ENCODE measurements at regions not wholly inside any gene's neighbourhood (a gene's known extent, or its start where the extent isn't known, plus 50 kb on each side); places are given as distances from the start of the nearest gene placed in this dataset.

- Histone ChIP-seq H3K9me3 (ENCODE audit: low read length) (peaks cover 26% of the 10 kb centered on the region), H2AFZ (ENCODE audit: low read length) (no peak overlapping the region), H3K27ac (ENCODE audit: low read length) (no peak overlapping the region), H3K9me2 (replicated peaks; ENCODE audit: insufficient read depth, low read length) (no peaks in the 10 kb centered on the region), H3K79me2 (ENCODE audit: low read length) (no peaks in the 10 kb centered on the region), H4K20me1 (ENCODE audit: insufficient read depth, low read depth, low read length) (no peaks in the 10 kb centered on the region), H3K36me3 (ENCODE audit: insufficient read depth, low read length) (no peaks in the 10 kb centered on the region), H3K4me3 (ENCODE audit: low read length) (no peak overlapping the region), H3K9ac (ENCODE audit: low read length) (no peak overlapping the region), H3K27me3 (ENCODE audit: low read length) (no peaks in the 10 kb centered on the region), H3K4me2 (ENCODE audit: low read depth, low read length, poor library complexity, severe bottlenecking) (no peak overlapping the region), H3K4me1 (ENCODE audit: low read length) (no peaks in the 10 kb centered on the region)
- no peak for DNase-seq
These were observed 1505.8 kb upstream of the SLC39A10 start for GRCh38 chr2:194151231-194151630.

- no peak overlapping the region for H3K27ac ChIP-seq (ENCODE audit: low read length)
- H3K9me2 ChIP-seq (replicated peaks; ENCODE audit: insufficient read depth, low read length) = no peaks in the 10 kb centered on the region
- no peaks in the 10 kb centered on the region for H3K36me3 ChIP-seq (ENCODE audit: insufficient read depth, low read length)
- H2AFZ ChIP-seq (ENCODE audit: low read length) = no peak overlapping the region
- no peaks in the 10 kb centered on the region for H3K9me3 ChIP-seq (ENCODE audit: low read length)
- no peak overlapping the region for H3K9ac ChIP-seq (ENCODE audit: low read length)
- no peaks in the 10 kb centered on the region for H3K4me1 ChIP-seq (ENCODE audit: low read length)
- no peaks in the 10 kb centered on the region for H3K27me3 ChIP-seq (ENCODE audit: low read length)
- no peaks in the 10 kb centered on the region for H4K20me1 ChIP-seq (ENCODE audit: insufficient read depth, low read depth, low read length)
- no peak overlapping the region for H3K4me2 ChIP-seq (ENCODE audit: low read depth, low read length, poor library complexity, severe bottlenecking)
- no peak for DNase-seq
- no peak overlapping the region for H3K4me3 ChIP-seq (ENCODE audit: low read length)
- H3K79me2 ChIP-seq (ENCODE audit: low read length) = no peaks in the 10 kb centered on the region
These were observed 1521.6 kb upstream of the SLC39A10 start for GRCh38 chr2:194135463-194135862.

- DNase-seq = no peak
- no peaks in the 10 kb centered on the region for H3K36me3 ChIP-seq (ENCODE audit: insufficient read depth, low read length)
- H3K4me3 ChIP-seq (ENCODE audit: low read length) = no peak overlapping the region
- peaks cover 18% of the 10 kb centered on the region for H3K9me3 ChIP-seq (ENCODE audit: low read length)
- H4K20me1 ChIP-seq (ENCODE audit: insufficient read depth, low read depth, low read length) = no peaks in the 10 kb centered on the region
- no peaks in the 10 kb centered on the region for H3K79me2 ChIP-seq (ENCODE audit: low read length)
- H3K9me2 ChIP-seq (replicated peaks; ENCODE audit: insufficient read depth, low read length) = no peaks in the 10 kb centered on the region
- H2AFZ ChIP-seq (ENCODE audit: low read length) = no peak overlapping the region
- H3K9ac ChIP-seq (ENCODE audit: low read length) = no peak overlapping the region
- no peak overlapping the region for H3K27ac ChIP-seq (ENCODE audit: low read length)
- no peaks in the 10 kb centered on the region for H3K4me1 ChIP-seq (ENCODE audit: low read length)
- H3K27me3 ChIP-seq (ENCODE audit: low read length) = no peaks in the 10 kb centered on the region
- H3K4me2 ChIP-seq (ENCODE audit: low read depth, low read length, poor library complexity, severe bottlenecking) = no peak overlapping the region
These were observed 1528.2 kb upstream of the SLC39A10 start for GRCh38 chr2:194128810-194129209.

- Histone ChIP-seq H3K9ac (ENCODE audit: low read length) (no peak overlapping the region), H3K4me2 (ENCODE audit: low read depth, low read length, poor library complexity, severe bottlenecking) (no peak overlapping the region), H3K36me3 (ENCODE audit: insufficient read depth, low read length) (no peaks in the 10 kb centered on the region), H3K9me2 (replicated peaks; ENCODE audit: insufficient read depth, low read length) (no peaks in the 10 kb centered on the region), H3K4me3 (ENCODE audit: low read length) (no peak overlapping the region), H3K27ac (ENCODE audit: low read length) (no peak overlapping the region), H3K79me2 (ENCODE audit: low read length) (no peaks in the 10 kb centered on the region), H3K9me3 (ENCODE audit: low read length) (peaks cover 23% of the 10 kb centered on the region), H2AFZ (ENCODE audit: low read length) (no peak overlapping the region), H4K20me1 (ENCODE audit: insufficient read depth, low read depth, low read length) (no peaks in the 10 kb centered on the region), H3K27me3 (ENCODE audit: low read length) (no peaks in the 10 kb centered on the region), H3K4me1 (ENCODE audit: low read length) (no peaks in the 10 kb centered on the region)
- DNase-seq = no peak
These were observed 1530.6 kb upstream of the SLC39A10 start for GRCh38 chr2:194126418-194126817.

- Histone ChIP-seq H3K9ac (ENCODE audit: low read length) (no peak overlapping the region), H3K9me3 (ENCODE audit: low read length) (peaks cover 28% of the 10 kb centered on the region), H3K27me3 (ENCODE audit: low read length) (no peaks in the 10 kb centered on the region), H3K4me2 (ENCODE audit: low read depth, low read length, poor library complexity, severe bottlenecking) (no peak overlapping the region), H3K9me2 (replicated peaks; ENCODE audit: insufficient read depth, low read length) (no peaks in the 10 kb centered on the region), H3K79me2 (ENCODE audit: low read length) (no peaks in the 10 kb centered on the region), H3K27ac (ENCODE audit: low read length) (no peak overlapping the region), H3K4me1 (ENCODE audit: low read length) (no peaks in the 10 kb centered on the region), H2AFZ (ENCODE audit: low read length) (no peak overlapping the region), H3K36me3 (ENCODE audit: insufficient read depth, low read length) (no peaks in the 10 kb centered on the region), H3K4me3 (ENCODE audit: low read length) (no peak overlapping the region), H4K20me1 (ENCODE audit: insufficient read depth, low read depth, low read length) (no peaks in the 10 kb centered on the region)
- no peak for DNase-seq
These were observed 1540.2 kb upstream of the SLC39A10 start for GRCh38 chr2:194116861-194117260.

- no peaks in the 10 kb centered on the region for H4K20me1 ChIP-seq (ENCODE audit: insufficient read depth, low read depth, low read length)
- H3K36me3 ChIP-seq (ENCODE audit: insufficient read depth, low read length) = no peaks in the 10 kb centered on the region
- no peak for DNase-seq
- 0 out of 2 replicates have a peak, but pooled peaks cover 6% of the 10 kb centered on the region for H3K9me3 ChIP-seq (ENCODE audit: low read length)
- no peak overlapping the region for H3K4me3 ChIP-seq (ENCODE audit: low read length)
- peak overlapping the region; percentile 67; the same call in 1 of the 2 replicates for H3K27ac ChIP-seq (ENCODE audit: low read length)
- H3K9me2 ChIP-seq (replicated peaks; ENCODE audit: insufficient read depth, low read length) = no peaks in the 10 kb centered on the region
- H3K4me2 ChIP-seq (ENCODE audit: low read depth, low read length, poor library complexity, severe bottlenecking) = no peak overlapping the region
- H3K79me2 ChIP-seq (ENCODE audit: low read length) = no peaks in the 10 kb centered on the region
- H3K9ac ChIP-seq (ENCODE audit: low read length) = no peak overlapping the region
- no peaks in the 10 kb centered on the region for H3K27me3 ChIP-seq (ENCODE audit: low read length)
- no peaks in the 10 kb centered on the region for H3K4me1 ChIP-seq (ENCODE audit: low read length)
- no peak overlapping the region for H2AFZ ChIP-seq (ENCODE audit: low read length)
These were observed 1551.7 kb upstream of the SLC39A10 start for GRCh38 chr2:194105358-194105757.

- Histone ChIP-seq H3K4me2 (ENCODE audit: low read depth, low read length, poor library complexity, severe bottlenecking) (no peak overlapping the region), H2AFZ (ENCODE audit: low read length) (no peak overlapping the region)
- peak; percentile 66 for DNase-seq
These were observed 1552.3 kb upstream of the SLC39A10 start for GRCh38 chr2:194104687-194105086.

GRCh38 chr2:194103941-194104659 is 1552.9 kb upstream of the SLC39A10 start:
- Histone ChIP-seq H3K4me1 (ENCODE audit: low read length) (no peaks in the 10 kb centered on the region), H2AFZ (ENCODE audit: low read length) (no peak overlapping the region; the same call in 1 of the 2 replicates), H3K4me2 (ENCODE audit: low read depth, low read length, poor library complexity, severe bottlenecking) (no peak overlapping the region)

More at GRCh38 chr2:194104687-194105086, 1552.3 kb upstream of the SLC39A10 start:
- no peaks in the 10 kb centered on the region for H3K27me3 ChIP-seq (ENCODE audit: low read length)
- H3K9me2 ChIP-seq (replicated peaks; ENCODE audit: insufficient read depth, low read length) = no peaks in the 10 kb centered on the region
- no peaks in the 10 kb centered on the region for H3K36me3 ChIP-seq (ENCODE audit: insufficient read depth, low read length)
- H3K9ac ChIP-seq (ENCODE audit: low read length) = no peak overlapping the region
- H3K79me2 ChIP-seq (ENCODE audit: low read length) = no peaks in the 10 kb centered on the region
- no peaks in the 10 kb centered on the region for H3K4me1 ChIP-seq (ENCODE audit: low read length)
- H4K20me1 ChIP-seq (ENCODE audit: insufficient read depth, low read depth, low read length) = no peaks in the 10 kb centered on the region
- 0 out of 2 replicates have a peak, but pooled peaks cover 6% of the 10 kb centered on the region for H3K9me3 ChIP-seq (ENCODE audit: low read length)
- H3K4me3 ChIP-seq (ENCODE audit: low read length) = no peak overlapping the region
- peak overlapping the region; percentile 67 for H3K27ac ChIP-seq (ENCODE audit: low read length)

More at GRCh38 chr2:194103941-194104659, 1552.9 kb upstream of the SLC39A10 start:
- Histone ChIP-seq H3K9me2 (replicated peaks; ENCODE audit: insufficient read depth, low read length) (no peaks in the 10 kb centered on the region), H3K27me3 (ENCODE audit: low read length) (no peaks in the 10 kb centered on the region), H3K79me2 (ENCODE audit: low read length) (no peaks in the 10 kb centered on the region), H3K4me3 (ENCODE audit: low read length) (no peak overlapping the region), H3K27ac (ENCODE audit: low read length) (peak overlapping the region; percentile 67), H4K20me1 (ENCODE audit: insufficient read depth, low read depth, low read length) (no peaks in the 10 kb centered on the region), H3K9ac (ENCODE audit: low read length) (no peak overlapping the region), H3K36me3 (ENCODE audit: insufficient read depth, low read length) (no peaks in the 10 kb centered on the region), H3K9me3 (ENCODE audit: low read length) (peaks cover 8% of the 10 kb centered on the region; the same call in 1 of the 2 replicates)
- no peak for DNase-seq

All from Karpas-422 (cell line).